Body of pancreas (tissue), 4 donors: ENCODE measurements at regions not wholly inside any gene's neighbourhood (a gene's known extent, or its start where the extent isn't known, plus 50 kb on each side); places are given as distances from the start of the nearest gene placed in this dataset.
"Not testable (repeated sequence)": the region's sequence is repeated elsewhere in the genome, so short reads cannot be mapped to it uniquely, and the experiment has no call there.

ENCODE experiments used
- ATAC-seq: fragments of 150-250 bp; one replicate; pipeline ENCODE4 v1.9.1; 2016
- DNase-seq, 4 donors: peaks; one replicate each; pipeline ENCODE4 v3.0.0-alpha.2; 2019
- H3K27ac ChIP-seq, 4 donors: fragments of 200-600 bp; sonication (generic); 1 replicate in 3 of 4; 2 replicates in 1 of 4; pipeline versions ENCODE4 v1.5.1 to v1.6.1; 2016 to 2019; ENCODE audit warnings: mild to moderate bottlenecking in 1 of 4, mixed read lengths in 1 of 4, moderate library complexity in 1 of 4
- H3K27me3 ChIP-seq, 2 donors: fragments of 200-600 bp; sonication (generic); one replicate each; pipeline ENCODE4 v1.6.0; 2016; ENCODE audit warnings: mild to moderate bottlenecking in 1 of 2
- H3K36me3 ChIP-seq, 2 donors: fragments of 200-600 bp; sonication (generic); replicated peaks in 1 of 2; 2 replicates each; pipeline ENCODE4 v1.5.1; 2016; ENCODE audit warnings: low read depth in 2 of 2; ENCODE audit not compliant: insufficient read depth in 1 of 2
- H3K4me1 ChIP-seq: fragments of 200-600 bp; sonication (generic); one replicate; pipeline ENCODE4 v1.6.0; 2016
- H3K4me3 ChIP-seq, 2 donors: fragments of 200-600 bp; sonication (generic); 1 replicate in 1 of 2; 2 replicates in 1 of 2; pipeline ENCODE4 v1.5.1; 2016 to 2019
- H3K9me3 ChIP-seq, 3 donors: fragments of 200-600 bp; sonication (generic); 1 replicate in 2 of 3; 2 replicates in 1 of 3; pipeline ENCODE4 v1.5.1; 2016
- CTCF ChIP-seq, 7 experiments: fragments of 450-650 bp in 4 of 7; fragments of 200-600 bp in 3 of 7; sonication (generic) in 3 of 7; IDR thresholded peaks; one replicate each; pipeline ENCODE4 v1.5.1; 2016 to 2019; ENCODE audit warnings: antibody characterized with exemption in 7 of 7
- POLR2A ChIP-seq, 3 donors: fragments of 450-650 bp; IDR thresholded peaks; one replicate each; pipeline ENCODE4 v1.6.1; 2016; ENCODE audit warnings: antibody characterized with exemption in 3 of 3, mild to moderate bottlenecking in 2 of 3
- WGBS, 2 donors: methylation state at CpG; one replicate each; pipeline ENCODE4 v1.1.5; 2017; 5-methylcytosine and 5-hydroxymethylcytosine counted together
- intact Hi-C: fragments of 100-400 bp; cut with DNase I; formaldehyde crosslinking; loops from one replicate; pipeline ENCODE4 v1.15.1; 2023

- DNase-seq (peak; percentile 86 to 90 (median 88)), ATAC-seq (peak; percentile 98)
- intact Hi-C loops = no loop called here
- Histone ChIP-seq H3K4me3 (peak overlapping the region; percentile 59 to 67), H3K27me3 (no peaks in the 10 kb centered on the region), H3K9me3 (no peaks in the 10 kb centered on the region), H3K27ac (peak overlapping the region in 1 of 4 donors; percentile 4), H3K36me3 (no peaks in the 10 kb centered on the region), H3K4me1 (peaks cover 9% of the 10 kb centered on the region)
- TF ChIP-seq POLR2A (IDR thresholded peaks at IDR 0.05) = peak in 2 of 3 donors; percentile 45 to 48
- TF ChIP-seq CTCF (IDR thresholded peaks at IDR 0.05) = no peak
- 7% methylated on average over 20 to 45 of the region's 49 CpGs for WGBS, 2 donors
Observed at GRCh38 chr9:14993061-14993800, 83.0 kb upstream of the FREM1 start.

- Histone ChIP-seq H3K4me1 (peaks cover 9% of the 10 kb centered on the region), H3K36me3 (no peaks in the 10 kb centered on the region), H3K4me3 (no peak overlapping the region), H3K9me3 (no peaks in the 10 kb centered on the region), H3K27ac (no peak overlapping the region), H3K27me3 (no peaks in the 10 kb centered on the region)
- DNase-seq (no peak), ATAC-seq (no peak)
- TF ChIP-seq POLR2A (IDR thresholded peaks at IDR 0.05) (no peak), CTCF (IDR thresholded peaks at IDR 0.05) (no peak)
- intact Hi-C loops = no loop called here
- WGBS, 2 donors = 77 to 79% methylated on average over 5 of the region's 5 CpGs
Observed at GRCh38 chr9:14992516-14992915, 82.3 kb upstream of the FREM1 start.

- no peak overlapping the region for H3K4me3 ChIP-seq
- DNase-seq (no peak), ATAC-seq (no peak)
Observed at GRCh38 chr9:14992081-14992480, 81.9 kb upstream of the FREM1 start.

GRCh38 chr9:14990647-14991046 lies 80.4 kb upstream of the FREM1 start:
- H3K36me3 ChIP-seq, H3K4me1 ChIP-seq, H3K27ac ChIP-seq, DNase-seq, H3K9me3 ChIP-seq, H3K27me3 ChIP-seq, intact Hi-C loops, H3K4me3 ChIP-seq, ATAC-seq: not testable (repeated sequence)
- WGBS, 2 donors = 75 to 88% methylated on average over 6 of the region's 6 CpGs

More at GRCh38 chr9:14992081-14992480, 81.9 kb upstream of the FREM1 start:
- H3K4me1 ChIP-seq = peaks cover 9% of the 10 kb centered on the region
- H3K27me3 ChIP-seq = no peaks in the 10 kb centered on the region
- intact Hi-C loops = no loop called here
- H3K36me3 ChIP-seq = no peaks in the 10 kb centered on the region
- no peaks in the 10 kb centered on the region for H3K9me3 ChIP-seq
- no peak for TF ChIP-seq CTCF (IDR thresholded peaks at IDR 0.05)
- no peak for TF ChIP-seq POLR2A (IDR thresholded peaks at IDR 0.05)
- 83 to 96% methylated on average over 9 of the region's 9 CpGs for WGBS, 2 donors
- H3K27ac ChIP-seq = no peak overlapping the region

- no peaks in the 10 kb centered on the region for H3K36me3 ChIP-seq
- no peaks in the 10 kb centered on the region for H3K9me3 ChIP-seq
- H3K4me1 ChIP-seq = peaks cover 9% of the 10 kb centered on the region
- intact Hi-C loops = no loop called here
- 92 to 94% methylated on average over 5 of the region's 5 CpGs for WGBS, 2 donors
- DNase-seq = no peak
- H3K27ac ChIP-seq = no peak overlapping the region
- H3K4me3 ChIP-seq = no peak overlapping the region
- no peak for ATAC-seq
- TF ChIP-seq CTCF (IDR thresholded peaks at IDR 0.05) (no peak), POLR2A (IDR thresholded peaks at IDR 0.05) (no peak)
- H3K27me3 ChIP-seq = no peaks in the 10 kb centered on the region
Observed at GRCh38 chr9:14989811-14990210, 79.6 kb upstream of the FREM1 start.

- ATAC-seq, intact Hi-C loops: not testable (repeated sequence)
- 83 to 94% methylated on average over 7 of the region's 7 CpGs for WGBS, 2 donors
Observed at GRCh38 chr9:14989336-14989735, 79.1 kb upstream of the FREM1 start.

More at GRCh38 chr9:14989336-14989735, 79.1 kb upstream of the FREM1 start:
- H3K4me1 ChIP-seq, H3K36me3 ChIP-seq, H3K9me3 ChIP-seq, H3K27ac ChIP-seq, H3K27me3 ChIP-seq, DNase-seq, H3K4me3 ChIP-seq: not testable (repeated sequence)
